ENCODE measurements at regions not wholly inside any gene's neighbourhood (a gene's known extent, or its start where the extent isn't known, plus 50 kb on each side); places are given as distances from the start of the nearest gene placed in this dataset.

DNA sequence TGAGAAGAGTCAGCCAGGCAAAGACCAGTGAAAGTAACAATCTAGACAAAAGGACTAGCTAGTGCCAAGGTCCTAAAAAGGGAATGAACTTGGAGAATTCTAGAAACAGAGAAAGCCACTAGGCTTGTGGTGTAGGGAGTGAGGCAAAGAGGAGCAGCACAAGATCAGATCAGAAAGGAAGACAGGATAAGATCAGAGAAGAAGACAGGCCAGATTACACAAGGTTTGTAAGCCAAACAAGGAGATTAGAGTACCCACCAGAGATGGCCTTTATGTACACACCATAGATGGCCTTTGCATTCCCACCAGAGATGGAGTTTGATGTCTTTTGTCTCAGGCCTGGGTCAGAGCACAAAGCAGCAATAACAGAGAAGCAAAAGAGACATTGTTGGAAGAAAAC, 105.6 kb upstream of the PLCB4 start:
- Histone ChIP-seq H3K27me3 (ENCODE audit: insufficient read depth, poor library complexity, severe bottlenecking) (no peaks in the 10 kb centered on the region), H3K4me3 (replicated peaks; ENCODE audit: insufficient read depth, low read length) (no peak overlapping the region), H3K27ac (replicated peaks) (no peak overlapping the region)
- no peak for DNase-seq (ENCODE audit: low read depth in 1 of 2, low spot score in 1 of 2)
- TF ChIP-seq POLR2AphosphoS5 (IDR thresholded peaks at IDR 0.05; ENCODE audit: low read depth) (no peak), GABPA (IDR thresholded peaks at IDR 0.05; ENCODE audit: low read depth) (no peak), SPI1 (IDR thresholded peaks at IDR 0.05; ENCODE audit: borderline replicate concordance, low read depth) (no peak)
- TF ChIP-seq, protein P1, sequence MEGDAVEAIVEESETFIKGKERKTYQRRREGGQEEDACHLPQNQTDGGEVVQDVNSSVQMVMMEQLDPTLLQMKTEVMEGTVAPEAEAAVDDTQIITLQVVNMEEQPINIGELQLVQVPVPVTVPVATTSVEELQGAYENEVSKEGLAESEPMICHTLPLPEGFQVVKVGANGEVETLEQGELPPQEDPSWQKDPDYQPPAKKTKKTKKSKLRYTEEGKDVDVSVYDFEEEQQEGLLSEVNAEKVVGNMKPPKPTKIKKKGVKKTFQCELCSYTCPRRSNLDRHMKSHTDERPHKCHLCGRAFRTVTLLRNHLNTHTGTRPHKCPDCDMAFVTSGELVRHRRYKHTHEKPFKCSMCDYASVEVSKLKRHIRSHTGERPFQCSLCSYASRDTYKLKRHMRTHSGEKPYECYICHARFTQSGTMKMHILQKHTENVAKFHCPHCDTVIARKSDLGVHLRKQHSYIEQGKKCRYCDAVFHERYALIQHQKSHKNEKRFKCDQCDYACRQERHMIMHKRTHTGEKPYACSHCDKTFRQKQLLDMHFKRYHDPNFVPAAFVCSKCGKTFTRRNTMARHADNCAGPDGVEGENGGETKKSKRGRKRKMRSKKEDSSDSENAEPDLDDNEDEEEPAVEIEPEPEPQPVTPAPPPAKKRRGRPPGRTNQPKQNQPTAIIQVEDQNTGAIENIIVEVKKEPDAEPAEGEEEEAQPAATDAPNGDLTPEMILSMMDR (IDR thresholded peaks at IDR 0.05; ENCODE audit: insufficient read depth, low read length) = no peak
- TF ChIP-seq, protein P2, sequence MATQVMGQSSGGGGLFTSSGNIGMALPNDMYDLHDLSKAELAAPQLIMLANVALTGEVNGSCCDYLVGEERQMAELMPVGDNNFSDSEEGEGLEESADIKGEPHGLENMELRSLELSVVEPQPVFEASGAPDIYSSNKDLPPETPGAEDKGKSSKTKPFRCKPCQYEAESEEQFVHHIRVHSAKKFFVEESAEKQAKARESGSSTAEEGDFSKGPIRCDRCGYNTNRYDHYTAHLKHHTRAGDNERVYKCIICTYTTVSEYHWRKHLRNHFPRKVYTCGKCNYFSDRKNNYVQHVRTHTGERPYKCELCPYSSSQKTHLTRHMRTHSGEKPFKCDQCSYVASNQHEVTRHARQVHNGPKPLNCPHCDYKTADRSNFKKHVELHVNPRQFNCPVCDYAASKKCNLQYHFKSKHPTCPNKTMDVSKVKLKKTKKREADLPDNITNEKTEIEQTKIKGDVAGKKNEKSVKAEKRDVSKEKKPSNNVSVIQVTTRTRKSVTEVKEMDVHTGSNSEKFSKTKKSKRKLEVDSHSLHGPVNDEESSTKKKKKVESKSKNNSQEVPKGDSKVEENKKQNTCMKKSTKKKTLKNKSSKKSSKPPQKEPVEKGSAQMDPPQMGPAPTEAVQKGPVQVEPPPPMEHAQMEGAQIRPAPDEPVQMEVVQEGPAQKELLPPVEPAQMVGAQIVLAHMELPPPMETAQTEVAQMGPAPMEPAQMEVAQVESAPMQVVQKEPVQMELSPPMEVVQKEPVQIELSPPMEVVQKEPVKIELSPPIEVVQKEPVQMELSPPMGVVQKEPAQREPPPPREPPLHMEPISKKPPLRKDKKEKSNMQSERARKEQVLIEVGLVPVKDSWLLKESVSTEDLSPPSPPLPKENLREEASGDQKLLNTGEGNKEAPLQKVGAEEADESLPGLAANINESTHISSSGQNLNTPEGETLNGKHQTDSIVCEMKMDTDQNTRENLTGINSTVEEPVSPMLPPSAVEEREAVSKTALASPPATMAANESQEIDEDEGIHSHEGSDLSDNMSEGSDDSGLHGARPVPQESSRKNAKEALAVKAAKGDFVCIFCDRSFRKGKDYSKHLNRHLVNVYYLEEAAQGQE (IDR thresholded peaks at IDR 0.05; ENCODE audit: insufficient replicate concordance, low read depth) = no peak

GRCh38 chr20:8964959-8965562, 103.8 kb upstream of the PLCB4 start:
- DNase-seq (ENCODE audit: low read depth in 1 of 2, low spot score in 1 of 2) = no peak
- Histone ChIP-seq H3K27ac (replicated peaks) (no peak overlapping the region), H3K27me3 (ENCODE audit: insufficient read depth, poor library complexity, severe bottlenecking) (no peaks in the 10 kb centered on the region), H3K4me3 (replicated peaks; ENCODE audit: insufficient read depth, low read length) (no peak overlapping the region)
- TF ChIP-seq POLR2AphosphoS5 (IDR thresholded peaks at IDR 0.05; ENCODE audit: low read depth) = no peak
- TF ChIP-seq SPI1 (IDR thresholded peaks at IDR 0.05; ENCODE audit: borderline replicate concordance, low read depth) = no peak
- TF ChIP-seq, protein P2 (IDR thresholded peaks at IDR 0.05; ENCODE audit: insufficient replicate concordance, low read depth) = no peak
- TF ChIP-seq, protein P1 (IDR thresholded peaks at IDR 0.05; ENCODE audit: insufficient read depth, low read length) = no peak
- TF ChIP-seq GABPA (IDR thresholded peaks at IDR 0.05; ENCODE audit: low read depth) = no peak

DNA sequence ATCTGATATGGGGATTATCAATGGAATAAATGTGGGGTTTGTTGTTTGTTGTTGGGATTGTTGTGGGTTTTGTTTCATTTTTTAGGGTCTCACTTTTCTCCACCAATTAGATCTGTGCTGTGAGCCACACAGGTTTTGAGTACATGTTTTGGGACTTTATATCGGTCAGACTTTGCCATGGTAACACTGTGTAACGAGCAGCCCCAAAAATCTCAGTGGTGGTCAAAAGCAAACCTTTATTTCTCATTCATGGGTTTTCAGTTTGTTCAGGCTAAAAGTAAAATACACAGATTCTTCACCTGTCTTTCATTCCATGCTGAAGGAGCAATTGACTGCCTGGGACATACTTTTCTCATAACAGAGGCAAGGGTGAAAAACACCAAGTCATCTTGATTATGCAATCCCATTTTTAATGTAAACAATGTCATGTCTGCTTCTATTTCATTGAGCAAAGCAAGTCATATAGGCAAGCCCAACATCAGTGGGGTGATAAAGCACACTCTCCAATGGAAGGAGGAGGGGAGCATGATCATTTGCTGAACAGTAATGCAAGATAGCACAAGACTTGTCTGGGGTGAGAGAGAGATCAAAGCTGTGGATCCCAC, 101.1 kb upstream of the PLCB4 start:
- Histone ChIP-seq H3K27ac (replicated peaks) (no peak overlapping the region), H3K4me3 (replicated peaks; ENCODE audit: insufficient read depth, low read length) (no peak overlapping the region), H3K27me3 (ENCODE audit: insufficient read depth, poor library complexity, severe bottlenecking) (no peaks in the 10 kb centered on the region)
- DNase-seq (ENCODE audit: low read depth in 1 of 2, low spot score in 1 of 2) = no peak
- TF ChIP-seq, protein P1 (IDR thresholded peaks at IDR 0.05; ENCODE audit: insufficient read depth, low read length) = no peak

- no peak for DNase-seq (ENCODE audit: low read depth in 1 of 2, low spot score in 1 of 2)
- no peak overlapping the region for H3K4me3 ChIP-seq (replicated peaks; ENCODE audit: insufficient read depth, low read length)
- no peak overlapping the region for H3K27ac ChIP-seq (replicated peaks)
- H3K27me3 ChIP-seq (ENCODE audit: insufficient read depth, poor library complexity, severe bottlenecking) = no peaks in the 10 kb centered on the region
- no peak for TF ChIP-seq POLR2AphosphoS5 (IDR thresholded peaks at IDR 0.05; ENCODE audit: low read depth)
- TF ChIP-seq, protein P1 (IDR thresholded peaks at IDR 0.05; ENCODE audit: insufficient read depth, low read length) = no peak
Measured at GRCh38 chr20:8969146-8969583, 99.7 kb upstream of the PLCB4 start.

Measured in HL-60 (cell line).